T-helper 17 cell (primary cell): ENCODE measurements at regions not wholly inside any gene's neighbourhood (a gene's known extent, or its start where the extent isn't known, plus 50 kb on each side); places are given as distances from the start of the nearest gene placed in this dataset.

Source experiments
- ATAC-seq: fragments of 150-1000 bp; cut with Tn5 transposase; 2 replicates; pipeline ENCODE4 v1.10.0; 2021; ENCODE audit warnings: mild to moderate bottlenecking, moderate library complexity
- DNase-seq, 3 donors: peaks; one replicate each; pipeline versions ENCODE4 v3.0.0 to v3.0.0-alpha.2; 2020 to 2021
- H3K9me3 ChIP-seq: one replicate; pipeline ENCODE4 v1.7.0; 2013; ENCODE audit warnings: low read length, mild to moderate bottlenecking; ENCODE audit not compliant: control insufficient read depth, poor library complexity, severe bottlenecking
- H3K27ac Mint-ChIP-seq: one replicate; pipeline ENCODE4 v1.8.0; 2022; ENCODE audit warnings: mild to moderate bottlenecking, moderate library complexity, mixed read lengths
- H3K27me3 Mint-ChIP-seq: one replicate; pipeline ENCODE4 v1.8.0; 2022; ENCODE audit warnings: mixed read lengths
- H3K36me3 Mint-ChIP-seq: one replicate; pipeline ENCODE4 v1.8.0; 2022; ENCODE audit warnings: low read depth, mixed read lengths
- H3K4me1 Mint-ChIP-seq: one replicate; pipeline ENCODE4 v1.8.0; 2022; ENCODE audit warnings: mild to moderate bottlenecking, mixed read lengths
- H3K4me3 Mint-ChIP-seq: one replicate; pipeline ENCODE4 v1.8.0; 2022; ENCODE audit warnings: mild to moderate bottlenecking, moderate library complexity, mixed read lengths

DNA sequence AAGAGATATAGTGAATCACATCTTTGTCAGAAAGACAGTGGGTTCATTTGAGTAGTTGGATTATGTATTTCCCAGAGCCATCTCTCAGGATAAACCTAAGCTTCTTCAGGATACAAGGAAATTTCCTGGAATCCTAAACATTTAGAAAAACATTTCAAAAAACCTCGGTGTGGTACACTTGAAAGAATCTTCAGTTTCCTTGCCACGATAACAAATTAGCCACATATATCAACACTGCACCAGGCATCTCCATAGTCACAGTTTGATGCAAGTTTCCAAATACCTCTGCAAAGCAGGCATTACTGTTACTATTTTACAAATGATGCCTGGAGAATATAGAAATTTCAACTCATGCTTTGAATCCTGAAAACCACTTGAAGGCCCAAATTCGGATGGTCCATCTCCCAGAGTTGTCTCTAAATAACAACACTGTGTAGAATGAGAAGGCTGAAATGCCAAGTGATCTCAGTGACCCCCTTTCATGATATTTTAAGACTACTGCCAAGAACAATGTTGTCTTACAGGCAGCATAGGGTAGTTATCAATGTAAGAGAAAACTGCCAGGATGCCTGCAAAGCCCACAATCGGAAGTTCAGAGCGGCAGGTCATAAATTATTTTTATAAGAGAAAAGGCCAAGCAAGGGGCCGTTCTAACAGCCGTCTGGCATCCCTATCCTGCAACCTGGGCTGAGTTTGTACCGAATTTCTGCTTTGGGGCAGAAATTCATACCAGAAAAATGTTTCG is 307.9 kb downstream of the TXNL1 start:
- H3K27ac Mint-ChIP-seq: no peak overlapping the region
- no peaks in the 10 kb centered on the region for H3K4me1 Mint-ChIP-seq
- no peaks in the 10 kb centered on the region for H3K36me3 Mint-ChIP-seq
- no peaks in the 10 kb centered on the region for H3K9me3 ChIP-seq
- no peaks in the 10 kb centered on the region for H3K27me3 Mint-ChIP-seq
- no peak overlapping the region for H3K4me3 Mint-ChIP-seq
- DNase-seq (no peak), ATAC-seq (no peak)

- no peaks in the 10 kb centered on the region for H3K27me3 Mint-ChIP-seq
- H3K36me3 Mint-ChIP-seq: no peaks in the 10 kb centered on the region
- no peak overlapping the region for H3K4me3 Mint-ChIP-seq
- no peaks in the 10 kb centered on the region for H3K9me3 ChIP-seq
- H3K27ac Mint-ChIP-seq: no peak overlapping the region
- no peak for ATAC-seq
- no peak for DNase-seq
- H3K4me1 Mint-ChIP-seq: no peaks in the 10 kb centered on the region
Measured at GRCh38 chr18:56329536-56329935, 308.9 kb downstream of the TXNL1 start.

GRCh38 chr18:56327191-56327885 is 311.1 kb downstream of the TXNL1 start:
- no peaks in the 10 kb centered on the region for H3K9me3 ChIP-seq
- H3K27me3 Mint-ChIP-seq: no peaks in the 10 kb centered on the region
- no peak overlapping the region for H3K4me3 Mint-ChIP-seq
- no peaks in the 10 kb centered on the region for H3K36me3 Mint-ChIP-seq
- ATAC-seq: no peak
- peaks cover 2% of the 10 kb centered on the region for H3K4me1 Mint-ChIP-seq
- no peak overlapping the region for H3K27ac Mint-ChIP-seq
- DNase-seq: no peak

DNA sequence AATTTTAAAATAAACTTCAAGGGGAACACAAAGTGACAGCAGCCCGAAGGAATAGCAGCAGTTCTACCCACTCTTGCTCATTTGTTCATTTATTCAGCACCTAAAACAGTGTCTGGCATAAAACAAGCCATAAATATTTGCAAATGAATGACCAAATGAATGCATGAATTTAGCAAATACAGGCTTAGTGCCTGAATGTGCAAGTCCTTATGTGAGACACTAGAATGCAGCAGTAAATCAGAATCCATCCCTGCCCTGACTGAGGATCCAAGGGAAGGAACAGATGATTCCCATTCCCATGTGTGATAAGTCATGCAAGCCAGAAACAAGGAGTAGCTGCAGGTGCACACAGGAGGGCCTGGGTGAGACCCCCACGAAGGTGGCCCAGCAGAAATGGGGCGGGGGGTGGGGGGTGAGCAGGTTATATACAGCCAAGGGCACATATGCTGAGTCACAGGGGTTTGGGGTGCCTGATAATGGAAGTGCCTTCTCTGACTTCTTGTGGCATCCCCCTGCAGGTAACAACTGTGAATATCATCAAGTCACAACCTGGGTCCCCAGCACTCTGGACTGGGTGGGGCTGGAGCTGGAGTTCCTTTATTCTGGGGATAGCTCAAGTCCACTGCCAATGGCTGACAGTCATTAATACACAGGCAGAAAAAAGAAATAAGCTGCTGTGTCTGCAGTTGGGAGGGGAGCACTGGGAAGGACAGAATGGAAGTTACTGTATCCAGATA is 311.9 kb downstream of the TXNL1 start:
- no peaks in the 10 kb centered on the region for H3K9me3 ChIP-seq
- Mint-ChIP-seq H3K36me3 (no peaks in the 10 kb centered on the region), H3K27me3 (no peaks in the 10 kb centered on the region), H3K27ac (no peak overlapping the region), H3K4me3 (no peak overlapping the region), H3K4me1 (peaks cover 2% of the 10 kb centered on the region)
- DNase-seq: no peak
- no peak for ATAC-seq

DNA sequence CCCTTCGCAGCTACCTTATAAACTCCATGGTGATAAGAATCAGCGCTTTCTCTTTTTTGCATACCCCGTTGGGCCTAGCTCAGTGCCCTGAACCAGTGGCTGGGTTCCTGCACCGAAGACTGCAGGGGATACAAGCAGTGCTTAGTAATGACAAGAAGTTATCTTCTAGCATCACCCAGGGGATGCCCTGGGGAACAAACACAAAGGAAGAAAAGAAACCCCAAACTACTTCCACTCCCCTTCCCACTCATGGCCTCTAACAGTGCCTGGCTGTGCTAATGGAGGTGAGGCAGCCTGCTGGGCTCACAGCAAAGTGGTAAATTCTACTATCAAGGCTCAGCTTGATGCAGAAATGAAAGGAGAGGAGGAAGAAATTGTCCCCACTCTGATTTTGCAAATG is 314.7 kb downstream of the TXNL1 start:
- no peaks in the 10 kb centered on the region for H3K36me3 Mint-ChIP-seq
- peaks cover 2% of the 10 kb centered on the region for H3K4me1 Mint-ChIP-seq
- DNase-seq (no peak), ATAC-seq (no peak)
- no peak overlapping the region for H3K27ac Mint-ChIP-seq
- H3K9me3 ChIP-seq: no peaks in the 10 kb centered on the region
- H3K27me3 Mint-ChIP-seq: no peaks in the 10 kb centered on the region
- H3K4me3 Mint-ChIP-seq: no peak overlapping the region

GRCh38 chr18:56322406-56322805 is 316.0 kb downstream of the TXNL1 start:
- DNase-seq (no peak), ATAC-seq (no peak)
- Mint-ChIP-seq H3K27ac (no peak overlapping the region), H3K4me1 (peaks cover 2% of the 10 kb centered on the region), H3K36me3 (no peaks in the 10 kb centered on the region), H3K27me3 (no peaks in the 10 kb centered on the region), H3K4me3 (no peak overlapping the region)
- H3K9me3 ChIP-seq: no peaks in the 10 kb centered on the region

DNA sequence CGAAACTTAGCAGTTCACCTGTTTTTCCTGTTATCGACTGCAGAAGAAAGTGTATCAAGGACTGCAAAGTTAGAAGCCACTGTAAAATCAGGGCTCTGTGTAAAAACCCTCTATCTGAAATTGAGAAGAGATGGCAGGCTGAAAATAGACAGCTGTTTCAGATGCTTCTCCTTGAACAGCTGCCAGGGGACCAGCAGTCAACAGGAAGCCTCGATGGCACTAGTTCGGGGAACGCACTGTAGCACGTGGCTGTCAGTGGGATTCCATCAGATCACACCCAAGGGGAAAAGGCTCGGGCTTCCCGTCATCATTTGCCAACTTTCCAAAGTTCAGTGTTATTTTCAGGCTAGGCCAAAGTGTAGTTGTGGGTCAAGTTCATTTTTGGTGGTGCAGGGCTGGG is 316.9 kb downstream of the TXNL1 start:
- Mint-ChIP-seq H3K4me3 (no peak overlapping the region), H3K27me3 (no peaks in the 10 kb centered on the region), H3K27ac (no peak overlapping the region), H3K36me3 (no peaks in the 10 kb centered on the region), H3K4me1 (peaks cover 2% of the 10 kb centered on the region)
- DNase-seq (no peak), ATAC-seq (no peak)
- H3K9me3 ChIP-seq: no peaks in the 10 kb centered on the region

DNA sequence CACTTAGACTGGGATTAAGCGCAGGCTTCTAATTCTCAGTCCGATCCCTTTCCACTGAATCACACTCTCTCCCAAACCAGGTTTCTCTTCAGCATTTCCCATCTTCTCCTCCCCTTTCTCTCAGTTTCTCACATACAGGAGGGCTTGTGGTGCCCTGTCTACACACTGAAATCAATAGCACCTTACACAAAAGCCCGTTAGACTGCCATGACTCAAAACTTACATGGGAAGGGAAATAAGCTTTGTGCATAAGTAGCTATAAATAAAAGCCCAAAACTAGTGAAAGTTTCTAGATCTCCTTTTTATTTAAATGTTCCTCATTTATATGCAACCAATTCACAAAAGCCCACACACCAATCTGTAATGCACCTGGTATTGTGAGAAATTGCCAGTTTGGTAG is 318.4 kb downstream of the TXNL1 start:
- H3K27ac Mint-ChIP-seq: no peak overlapping the region
- ATAC-seq: no peak
- no peak for DNase-seq
- H3K4me1 Mint-ChIP-seq: peaks cover 2% of the 10 kb centered on the region
- H3K36me3 Mint-ChIP-seq: no peaks in the 10 kb centered on the region
- H3K9me3 ChIP-seq: no peaks in the 10 kb centered on the region
- H3K27me3 Mint-ChIP-seq: no peaks in the 10 kb centered on the region
- no peak overlapping the region for H3K4me3 Mint-ChIP-seq

GRCh38 chr18:56316727-56317126 is 321.7 kb downstream of the TXNL1 start:
- Mint-ChIP-seq H3K4me1 (no peaks in the 10 kb centered on the region), H3K27ac (no peak overlapping the region), H3K36me3 (no peaks in the 10 kb centered on the region), H3K4me3 (no peak overlapping the region), H3K27me3 (no peaks in the 10 kb centered on the region)
- ATAC-seq (no peak), DNase-seq (no peak)
- H3K9me3 ChIP-seq: no peaks in the 10 kb centered on the region

GRCh38 chr18:56315363-56315762 is 323.0 kb downstream of the TXNL1 start:
- Mint-ChIP-seq H3K4me3 (no peak overlapping the region), H3K36me3 (no peaks in the 10 kb centered on the region), H3K27ac (no peak overlapping the region), H3K27me3 (no peaks in the 10 kb centered on the region), H3K4me1 (no peaks in the 10 kb centered on the region)
- H3K9me3 ChIP-seq: no peaks in the 10 kb centered on the region
- DNase-seq (no peak), ATAC-seq (no peak)

DNA sequence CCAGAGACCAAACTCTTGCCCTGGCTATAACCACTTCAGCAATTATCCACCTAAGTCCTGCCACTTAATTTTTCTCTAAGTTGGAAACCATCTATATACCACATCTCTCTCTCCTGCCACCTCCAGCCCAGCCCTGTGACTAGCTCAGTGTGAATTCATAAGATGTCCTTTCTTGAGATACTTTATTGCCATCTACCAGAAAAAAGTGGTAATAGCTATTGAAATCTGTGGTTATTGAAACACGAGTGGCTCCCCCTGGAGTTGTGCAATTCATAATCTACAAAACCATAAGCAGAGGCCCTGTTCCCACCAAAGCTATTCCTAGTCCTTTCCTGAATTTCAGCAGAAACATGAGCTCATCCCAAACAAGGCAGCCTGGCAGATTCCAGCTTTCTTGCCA is 324.0 kb downstream of the TXNL1 start:
- H3K9me3 ChIP-seq: no peaks in the 10 kb centered on the region
- H3K4me1 Mint-ChIP-seq: no peaks in the 10 kb centered on the region
- H3K4me3 Mint-ChIP-seq: no peak overlapping the region
- ATAC-seq: no peak
- H3K27ac Mint-ChIP-seq: no peak overlapping the region
- no peak for DNase-seq
- H3K36me3 Mint-ChIP-seq: no peaks in the 10 kb centered on the region
- H3K27me3 Mint-ChIP-seq: no peaks in the 10 kb centered on the region

GRCh38 chr18:56312551-56313335 is 325.6 kb downstream of the TXNL1 start:
- DNase-seq (no peak), ATAC-seq (no peak)
- no peaks in the 10 kb centered on the region for H3K9me3 ChIP-seq
- Mint-ChIP-seq H3K4me3 (no peak overlapping the region), H3K27ac (no peak overlapping the region), H3K4me1 (no peaks in the 10 kb centered on the region), H3K36me3 (no peaks in the 10 kb centered on the region), H3K27me3 (no peaks in the 10 kb centered on the region)

GRCh38 chr18:56309104-56309503 is 329.3 kb downstream of the TXNL1 start:
- no peak overlapping the region for H3K4me3 Mint-ChIP-seq
- H3K27me3 Mint-ChIP-seq: peaks cover 6% of the 10 kb centered on the region
- H3K27ac Mint-ChIP-seq: no peak overlapping the region
- DNase-seq (no peak), ATAC-seq (no peak)
- H3K4me1 Mint-ChIP-seq: no peaks in the 10 kb centered on the region
- no peaks in the 10 kb centered on the region for H3K36me3 Mint-ChIP-seq
- H3K9me3 ChIP-seq: no peaks in the 10 kb centered on the region
